T-cell (primary cell): ENCODE measurements at regions not wholly inside any gene's neighbourhood (a gene's known extent, or its start where the extent isn't known, plus 50 kb on each side); places are given as distances from the start of the nearest gene placed in this dataset.

Experiments used
- ATAC-seq, 4 experiments: fragments of 200-7000 bp in 3 of 4; fragments of 150-1000 bp in 1 of 4; cut with Tn5 transposase; replicated peaks in 1 of 4; 1 replicate in 3 of 4; 2 replicates in 1 of 4; pipeline ENCODE4 v1.10.0; 2021; ENCODE audit warnings: moderate library complexity in 3 of 4, mild to moderate bottlenecking in 2 of 4, moderate number of reproducible peaks in 1 of 4
- CTCF ChIA-PET, 2 donors: fragments of 300-600 bp; sonication (Branson Sonifier 250); formaldehyde crosslinking; loops; one replicate each; lab custom pipeline; 2022; ENCODE audit warnings: antibody characterized with exemption in 2 of 2; lab: Charles Lee
- POLR2A ChIA-PET, 2 donors: fragments of 300-600 bp; sonication (Branson Sonifier 250); formaldehyde crosslinking; loops; one replicate each; lab custom pipeline; 2022; ENCODE audit warnings: antibody characterized with exemption in 2 of 2; lab: Charles Lee
- DNase-seq, 35 experiments: peaks; one replicate each; pipeline versions ENCODE4 v3.0.0 to v3.0.0-alpha.2; 2013 to 2023
- H3K27ac ChIP-seq: one replicate; pipeline ENCODE4 v1.5.1; 2013; ENCODE audit warnings: low read length
- H3K27me3 ChIP-seq, 2 experiments: replicated peaks in 1 of 2; 1 replicate in 1 of 2; 2 replicates in 1 of 2; pipeline versions ENCODE4 v1.6.1 to v1.7.0; 2013; ENCODE audit warnings: low read length in 1 of 2, mixed read lengths in 1 of 2; ENCODE audit not compliant: control insufficient read depth in 2 of 2, insufficient read depth in 2 of 2; ENCODE audit errors: extremely low read depth in 1 of 2
- H3K36me3 ChIP-seq, 2 donors: 1 replicate in 1 of 2; 2 replicates in 1 of 2; pipeline versions ENCODE4 v1.6.1 to v1.7.0; 2013; ENCODE audit warnings: low read length in 1 of 2; ENCODE audit not compliant: control insufficient read depth in 2 of 2, insufficient read depth in 1 of 2; ENCODE audit errors: extremely low read depth in 1 of 2
- H3K4me1 ChIP-seq, 2 experiments: 1 replicate in 1 of 2; 2 replicates in 1 of 2; pipeline versions ENCODE4 v1.6.1 to v1.7.0; 2013; ENCODE audit warnings: low read length in 2 of 2, mixed read lengths in 1 of 2; ENCODE audit not compliant: insufficient read depth in 2 of 2, control insufficient read depth in 1 of 2; ENCODE audit errors: extremely low read depth in 1 of 2
- H3K4me3 ChIP-seq, 2 donors: 1 replicate in 1 of 2; 2 replicates in 1 of 2; pipeline versions ENCODE4 v1.5.1 to v1.7.0; 2013; ENCODE audit warnings: mild to moderate bottlenecking in 2 of 2, low read length in 1 of 2, moderate library complexity in 1 of 2; ENCODE audit not compliant: control insufficient read depth in 1 of 2; ENCODE audit errors: extremely low read depth in 1 of 2
- H3K9me3 ChIP-seq: 2 replicates; pipeline ENCODE4 v1.7.0; 2013
- H3K27ac Mint-ChIP-seq, 2 donors: one replicate each; pipeline ENCODE4 v1.8.0; 2020 to 2021; ENCODE audit warnings: mild to moderate bottlenecking in 2 of 2, mixed read lengths in 2 of 2
- H3K27me3 Mint-ChIP-seq, 2 donors: one replicate each; pipeline ENCODE4 v1.8.0; 2021 to 2022; ENCODE audit warnings: mixed read lengths in 2 of 2
- H3K36me3 Mint-ChIP-seq: one replicate; pipeline ENCODE4 v1.8.0; 2021; ENCODE audit warnings: mixed read lengths
- H3K4me1 Mint-ChIP-seq, 3 donors: one replicate each; pipeline ENCODE4 v1.8.0; 2020 to 2022; ENCODE audit warnings: mixed read lengths in 3 of 3, mild to moderate bottlenecking in 1 of 3
- H3K4me3 Mint-ChIP-seq, 3 donors: one replicate each; pipeline ENCODE4 v1.8.0; 2020 to 2022; ENCODE audit warnings: mild to moderate bottlenecking in 3 of 3, mixed read lengths in 3 of 3, moderate library complexity in 3 of 3
- H3K9me3 Mint-ChIP-seq, 3 donors: one replicate each; pipeline ENCODE4 v1.8.0; 2020 to 2022; ENCODE audit warnings: mixed read lengths in 3 of 3
- WGBS: methylation state at CpG from one replicate; pipeline ENCODE4 v1.1.5; 2013; ENCODE audit warnings: missing lambda C conversion rate; ENCODE audit not compliant: insufficient coverage; 5-methylcytosine and 5-hydroxymethylcytosine counted together

- H3K4me3 ChIP-seq = no peak overlapping the region
Measured at GRCh38 chr2:19769513-19769912, 132.3 kb downstream of the TTC32 start.

GRCh38 chr2:19767899-19768298 lies 133.9 kb downstream of the TTC32 start:
- DNase-seq (no peak), ATAC-seq (no peak)
- H3K9me3 ChIP-seq = no peaks in the 10 kb centered on the region
- no peaks in the 10 kb centered on the region for H3K36me3 ChIP-seq
- no peak overlapping the region for H3K27ac ChIP-seq
- no peaks in the 10 kb centered on the region for H3K9me3 Mint-ChIP-seq
- H3K4me3 ChIP-seq = no peak overlapping the region
- no peak overlapping the region for H3K4me3 Mint-ChIP-seq
- H3K4me1 ChIP-seq = no peaks in the 10 kb centered on the region
- no peaks in the 10 kb centered on the region for H3K36me3 Mint-ChIP-seq
- POLR2A ChIA-PET = no interaction called here
- CTCF ChIA-PET = no interaction called here
- H3K27me3 ChIP-seq = peaks cover 2 to 5% of the 10 kb centered on the region in 2 experiments
- no peaks in the 10 kb centered on the region for H3K4me1 Mint-ChIP-seq
- H3K27me3 Mint-ChIP-seq = peaks cover 1 to 3% of the 10 kb centered on the region in 2 donors
- no peak overlapping the region for H3K27ac Mint-ChIP-seq
- no CpG with 5 or more reads among the region's 1 CpG for WGBS

More at GRCh38 chr2:19769513-19769912, 132.3 kb downstream of the TTC32 start:
- ATAC-seq (no peak), DNase-seq (no peak)
- Histone ChIP-seq H3K9me3 (no peaks in the 10 kb centered on the region), H3K27ac (no peak overlapping the region), H3K4me1 (no peaks in the 10 kb centered on the region), H3K36me3 (no peaks in the 10 kb centered on the region), H3K27me3 (peaks cover 0 to 2% of the 10 kb centered on the region in 2 experiments)
- no peak overlapping the region for H3K4me3 Mint-ChIP-seq
- ChIA-PET POLR2A (no interaction called here), CTCF (no interaction called here)
- peaks cover under 1 to 3% of the 10 kb centered on the region in 2 donors for H3K27me3 Mint-ChIP-seq
- no peaks in the 10 kb centered on the region for H3K36me3 Mint-ChIP-seq
- H3K27ac Mint-ChIP-seq = no peak overlapping the region
- no peaks in the 10 kb centered on the region for H3K4me1 Mint-ChIP-seq
- no peaks in the 10 kb centered on the region for H3K9me3 Mint-ChIP-seq

DNA sequence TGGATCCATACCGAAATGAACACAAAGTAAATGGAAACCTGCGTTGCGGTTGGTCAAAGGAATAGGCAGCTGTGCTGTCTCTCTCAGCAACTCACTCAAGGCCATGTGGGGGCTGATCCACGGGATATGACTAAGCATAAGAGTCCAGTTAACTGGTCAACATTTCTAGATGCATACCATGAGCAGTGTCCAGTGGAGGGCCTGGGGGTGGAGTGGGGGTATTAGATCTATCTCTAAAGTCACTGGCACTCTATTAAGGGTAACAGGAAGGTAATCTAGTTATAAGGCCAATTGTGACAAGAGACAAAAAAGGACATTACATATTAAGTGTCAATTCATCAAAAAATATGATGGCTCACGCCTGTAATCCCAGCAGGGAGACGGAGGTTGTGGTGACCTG lies 136.8 kb downstream of the TTC32 start:
- no peaks in the 10 kb centered on the region for H3K36me3 ChIP-seq
- CTCF ChIA-PET = interaction anchor here in 1 of 2 donors (0.7 kb wide), 1 partner anchor 491 kb away, joined by 3 read pairs; no protein-coding TSS in a partner anchor
- no peak overlapping the region for H3K27ac Mint-ChIP-seq
- H3K4me3 Mint-ChIP-seq = no peak overlapping the region
- H3K27me3 Mint-ChIP-seq = peaks cover 2 to 7% of the 10 kb centered on the region in 2 donors
- no peak overlapping the region for H3K27ac ChIP-seq
- ATAC-seq = no peak
- no peaks in the 10 kb centered on the region for H3K4me1 ChIP-seq
- H3K9me3 Mint-ChIP-seq = no peaks in the 10 kb centered on the region
- no peak for DNase-seq
- H3K27me3 ChIP-seq = peaks cover 0 to 5% of the 10 kb centered on the region in 2 experiments
- no peaks in the 10 kb centered on the region for H3K4me1 Mint-ChIP-seq
- H3K4me3 ChIP-seq = no peak overlapping the region
- 91% methylated on average over 3 of the region's 6 CpGs for WGBS
- H3K36me3 Mint-ChIP-seq = no peaks in the 10 kb centered on the region
- H3K9me3 ChIP-seq = no peaks in the 10 kb centered on the region
- POLR2A ChIA-PET = no interaction called here

GRCh38 chr2:19763731-19764130 lies 138.1 kb downstream of the TTC32 start:
- no peaks in the 10 kb centered on the region for H3K4me1 ChIP-seq
- H3K27me3 ChIP-seq = peaks cover 0 to 5% of the 10 kb centered on the region in 2 experiments
- ChIA-PET POLR2A (no interaction called here), CTCF (no interaction called here)
- no peaks in the 10 kb centered on the region for H3K9me3 Mint-ChIP-seq
- DNase-seq (no peak), ATAC-seq (no peak)
- no peaks in the 10 kb centered on the region for H3K36me3 ChIP-seq
- H3K4me1 Mint-ChIP-seq = no peaks in the 10 kb centered on the region
- no peak overlapping the region for H3K4me3 Mint-ChIP-seq
- H3K4me3 ChIP-seq = no peak overlapping the region
- peaks cover 3 to 10% of the 10 kb centered on the region in 2 donors for H3K27me3 Mint-ChIP-seq
- H3K36me3 Mint-ChIP-seq = no peaks in the 10 kb centered on the region
- H3K27ac ChIP-seq = no peak overlapping the region
- no peak overlapping the region for H3K27ac Mint-ChIP-seq
- no peaks in the 10 kb centered on the region for H3K9me3 ChIP-seq

- Mint-ChIP-seq H3K27me3 (peaks cover 3 to 12% of the 10 kb centered on the region in 2 donors), H3K27ac (no peak overlapping the region), H3K4me1 (no peaks in the 10 kb centered on the region), H3K4me3 (no peak overlapping the region), H3K9me3 (no peaks in the 10 kb centered on the region), H3K36me3 (no peaks in the 10 kb centered on the region)
- H3K27me3 ChIP-seq = peaks cover 0 to 5% of the 10 kb centered on the region in 2 experiments
- DNase-seq (no peak), ATAC-seq (no peak)
- WGBS = 20% methylated on average over 1 of the region's 1 CpG
- ChIA-PET POLR2A (no interaction called here), CTCF (no interaction called here)
- H3K4me3 ChIP-seq = no peak overlapping the region
- H3K4me1 ChIP-seq = no peaks in the 10 kb centered on the region
- no peaks in the 10 kb centered on the region for H3K36me3 ChIP-seq
- no peak overlapping the region for H3K27ac ChIP-seq
- no peaks in the 10 kb centered on the region for H3K9me3 ChIP-seq
Measured at GRCh38 chr2:19762959-19763605, 138.7 kb downstream of the TTC32 start.

DNA sequence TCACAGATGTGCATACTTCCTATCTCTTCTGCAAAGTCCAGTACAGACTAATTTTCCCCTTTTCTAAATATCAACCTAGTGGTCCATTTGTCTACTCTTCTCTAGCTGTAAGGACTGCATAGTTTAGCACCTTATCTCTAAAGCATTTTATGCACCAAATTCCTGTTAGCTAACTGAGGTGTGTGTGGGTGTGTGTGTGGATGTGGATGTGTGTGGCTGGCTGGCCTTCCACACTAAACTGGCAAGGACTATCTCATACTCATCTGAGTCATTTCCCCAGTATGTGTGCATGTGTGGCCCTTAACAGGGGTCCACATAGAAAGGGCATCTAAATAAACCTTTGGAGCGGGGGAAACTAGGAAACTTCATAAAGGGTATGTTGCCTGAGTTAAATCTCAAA lies 139.6 kb downstream of the TTC32 start:
- Mint-ChIP-seq H3K9me3 (peaks cover 0 to 2% (median 0%) of the 10 kb centered on the region in 3 donors), H3K4me3 (no peak overlapping the region), H3K4me1 (no peaks in the 10 kb centered on the region), H3K27me3 (peaks cover 3 to 13% of the 10 kb centered on the region in 2 donors), H3K36me3 (no peaks in the 10 kb centered on the region), H3K27ac (no peak overlapping the region)
- DNase-seq (no peak), ATAC-seq (no peak)
- H3K27me3 ChIP-seq = peaks cover 0 to 5% of the 10 kb centered on the region in 2 experiments
- no peak overlapping the region for H3K4me3 ChIP-seq
- H3K4me1 ChIP-seq = no peaks in the 10 kb centered on the region
- WGBS = 88% methylated on average over 1 of the region's 1 CpG
- CTCF ChIA-PET = no interaction called here
- POLR2A ChIA-PET = no interaction called here
- H3K36me3 ChIP-seq = no peaks in the 10 kb centered on the region
- no peaks in the 10 kb centered on the region for H3K9me3 ChIP-seq
- H3K27ac ChIP-seq = no peak overlapping the region

- POLR2A ChIA-PET = no interaction called here
- 67% methylated on average over 3 of the region's 6 CpGs for WGBS
- peaks cover 0 to 5% (median 0%) of the 10 kb centered on the region in 3 donors for H3K9me3 Mint-ChIP-seq
- H3K4me3 Mint-ChIP-seq = no peak overlapping the region
- Histone ChIP-seq H3K4me1 (no peaks in the 10 kb centered on the region), H3K9me3 (no peaks in the 10 kb centered on the region), H3K4me3 (no peak overlapping the region), H3K36me3 (no peaks in the 10 kb centered on the region), H3K27ac (no peak overlapping the region), H3K27me3 (peaks cover 0 to 5% of the 10 kb centered on the region in 2 experiments)
- H3K27ac Mint-ChIP-seq = no peak overlapping the region
- ATAC-seq = no peak
- CTCF ChIA-PET = no interaction called here
- peaks cover 3 to 22% of the 10 kb centered on the region in 2 donors for H3K27me3 Mint-ChIP-seq
- no peak for DNase-seq
- H3K4me1 Mint-ChIP-seq = no peaks in the 10 kb centered on the region
- H3K36me3 Mint-ChIP-seq = no peaks in the 10 kb centered on the region
Measured at GRCh38 chr2:19759880-19760279, 141.9 kb downstream of the TTC32 start.
